Hepatocyte (in vitro differentiated cells): ENCODE measurements at regions not wholly inside any gene's neighbourhood (a gene's known extent, or its start where the extent isn't known, plus 50 kb on each side); places are given as distances from the start of the nearest gene placed in this dataset.
"Not testable (repeated sequence)": the region's sequence is repeated elsewhere in the genome, so short reads cannot be mapped to it uniquely, and the experiment has no call there.

Experiments used
- DNase-seq: peaks from one replicate; pipeline ENCODE4 v3.0.0-alpha.2; 2016; ENCODE audit warnings: low spot score
- H2AFZ ChIP-seq: fragments of 200-600 bp; sonication (generic); 2 replicates; pipeline ENCODE4 v1.6.0; 2016; ENCODE audit warnings: antibody characterized with exemption, mild to moderate bottlenecking
- H3K27ac ChIP-seq: fragments of 200-600 bp; sonication (generic); 2 replicates; pipeline ENCODE4 v1.5.1; 2016; ENCODE audit warnings: mild to moderate bottlenecking
- H3K27me3 ChIP-seq: fragments of 200-600 bp; sonication (generic); 2 replicates; pipeline ENCODE4 v1.6.1; 2016
- H3K36me3 ChIP-seq: fragments of 200-600 bp; sonication (generic); replicated peaks from 2 replicates; pipeline ENCODE4 v1.5.1; 2016; ENCODE audit warnings: low read depth; ENCODE audit not compliant: insufficient read depth
- H3K4me1 ChIP-seq: fragments of 200-600 bp; sonication (generic); 2 replicates; pipeline ENCODE4 v1.5.1; 2016; ENCODE audit warnings: mild to moderate bottlenecking, moderate library complexity; ENCODE audit not compliant: insufficient read depth
- H3K4me2 ChIP-seq: fragments of 200-600 bp; sonication (generic); 2 replicates; pipeline ENCODE4 v1.6.0; 2016
- H3K4me3 ChIP-seq: fragments of 200-600 bp; sonication (generic); 2 replicates; pipeline ENCODE4 v1.5.1; 2016; ENCODE audit warnings: mild to moderate bottlenecking
- H3K79me2 ChIP-seq: fragments of 200-600 bp; sonication (generic); 2 replicates; pipeline ENCODE4 v1.6.0; 2017; ENCODE audit warnings: mild to moderate bottlenecking
- H3K9me2 ChIP-seq: fragments of 200-600 bp; sonication (generic); replicated peaks from 2 replicates; pipeline ENCODE4 v1.6.0; 2017; ENCODE audit warnings: mild to moderate bottlenecking; ENCODE audit not compliant: insufficient read depth
- H3K9me3 ChIP-seq: fragments of 200-600 bp; sonication (generic); 2 replicates; pipeline ENCODE4 v1.5.1; 2016; ENCODE audit warnings: low read depth, mild to moderate bottlenecking
- H4K20me1 ChIP-seq: fragments of 200-600 bp; sonication (generic); 2 replicates; pipeline ENCODE4 v1.6.0; 2016; ENCODE audit warnings: mild to moderate bottlenecking; ENCODE audit not compliant: insufficient read depth, poor library complexity, severe bottlenecking
- WGBS: methylation state at CpG from one replicate; pipeline ENCODE4 v1.1.6; 2016; ENCODE audit warnings: low lambda C conversion rate; ENCODE audit errors: missing lambda C conversion rate; 5-methylcytosine and 5-hydroxymethylcytosine counted together

DNA sequence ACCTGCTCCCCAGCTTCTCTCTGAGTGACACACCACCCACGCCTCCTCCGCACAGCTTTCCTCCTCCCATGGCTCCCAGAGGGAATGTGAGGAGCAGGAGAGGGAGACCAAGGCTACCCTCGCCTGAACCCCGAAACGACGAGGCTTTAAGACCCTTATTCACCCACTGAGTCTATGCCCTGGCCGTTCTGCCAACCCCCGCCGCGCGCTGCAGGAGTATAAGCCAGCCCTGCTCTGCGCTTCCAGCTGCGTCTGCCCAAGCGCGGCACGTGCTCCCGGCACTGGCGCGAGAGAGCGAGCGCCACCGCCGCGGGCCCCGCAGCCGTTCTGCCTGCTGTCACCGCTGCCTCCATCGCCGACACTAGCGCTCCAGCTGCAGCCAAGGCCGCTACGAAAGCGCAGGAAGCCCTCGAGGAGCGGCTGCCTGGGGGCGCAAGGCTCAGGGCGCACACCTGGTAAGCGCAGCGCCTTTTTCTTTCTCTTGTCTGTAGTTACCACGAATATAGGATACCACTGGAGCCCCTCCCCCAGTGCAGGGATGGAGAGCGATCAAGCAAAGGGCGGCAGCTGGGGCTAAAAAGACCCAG is 350.0 kb upstream of the FOLH1 start:
- not testable (repeated sequence) for H4K20me1 ChIP-seq
- WGBS: 90% methylated on average over 33 of the region's 42 CpGs

DNA sequence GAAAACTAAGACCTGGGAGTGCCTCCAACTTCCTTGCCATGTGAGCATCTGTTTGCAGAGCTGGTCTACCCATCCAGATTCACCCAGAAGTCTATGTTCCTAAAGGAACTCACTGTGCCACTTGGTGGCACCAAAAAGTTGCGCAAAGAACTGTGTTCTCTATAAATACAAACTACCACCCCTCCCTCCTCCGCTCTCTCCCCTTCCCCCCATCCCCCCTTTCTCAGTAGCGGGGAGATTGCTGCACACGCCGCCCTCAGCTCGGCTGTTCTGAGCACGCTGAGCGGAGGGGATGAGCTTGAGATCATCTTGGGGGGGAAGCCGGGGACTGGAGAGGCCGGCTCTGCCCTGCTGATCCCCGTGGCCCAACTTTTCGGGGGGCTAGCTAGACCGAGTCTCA is 352.2 kb upstream of the FOLH1 start:
- not testable (repeated sequence) for H3K4me3 ChIP-seq

More for the DNA sequence above, 350.0 kb upstream of the FOLH1 start:
- not testable (repeated sequence) for H3K27me3 ChIP-seq, H2AFZ ChIP-seq, DNase-seq, H3K79me2 ChIP-seq, H3K36me3 ChIP-seq, H3K9me2 ChIP-seq, H3K4me2 ChIP-seq, H3K4me1 ChIP-seq, H3K27ac ChIP-seq, H3K9me3 ChIP-seq, H3K4me3 ChIP-seq

DNA sequence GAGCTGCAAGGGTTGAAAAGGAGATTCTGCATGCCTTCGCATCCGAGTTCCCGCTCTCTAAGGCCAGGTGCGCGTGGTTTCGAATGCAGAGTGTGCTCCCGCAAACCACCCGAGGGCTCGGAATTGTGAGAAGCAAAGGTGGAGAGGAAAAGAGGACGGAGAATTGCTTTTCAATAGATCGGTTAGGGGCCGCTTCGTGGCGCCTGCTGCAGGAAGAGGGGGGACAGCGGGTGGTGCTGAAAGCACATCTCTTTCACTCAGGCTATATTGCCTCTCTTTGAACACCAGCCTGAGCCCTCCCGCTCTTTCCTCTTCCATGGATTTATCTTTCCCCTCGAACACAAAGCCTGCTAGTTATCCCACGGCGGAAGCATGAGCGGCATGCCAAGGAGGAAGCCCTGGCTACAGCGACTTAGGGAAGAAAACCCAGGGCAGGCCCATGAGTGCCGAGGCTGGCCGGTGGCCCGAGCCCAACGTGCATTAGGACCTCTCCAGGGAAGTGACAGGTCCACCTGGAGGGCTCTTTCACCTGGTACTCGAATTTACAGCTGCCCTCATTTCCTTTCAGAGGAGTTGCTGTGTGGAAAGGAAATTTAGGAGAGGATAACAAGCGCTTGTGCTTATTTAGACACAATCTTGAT is 353.0 kb upstream of the FOLH1 start:
- not testable (repeated sequence) for H3K27ac ChIP-seq, H3K9me2 ChIP-seq, H4K20me1 ChIP-seq, DNase-seq, H3K4me2 ChIP-seq, H3K36me3 ChIP-seq, H2AFZ ChIP-seq, H3K79me2 ChIP-seq, H3K4me1 ChIP-seq, H3K9me3 ChIP-seq, H3K4me3 ChIP-seq, H3K27me3 ChIP-seq
- 83% methylated on average over 25 of the region's 27 CpGs for WGBS

More for the DNA sequence above, 352.2 kb upstream of the FOLH1 start:
- not testable (repeated sequence) for H2AFZ ChIP-seq, H3K27me3 ChIP-seq, H4K20me1 ChIP-seq, H3K27ac ChIP-seq, DNase-seq, H3K9me2 ChIP-seq, H3K9me3 ChIP-seq, H3K4me1 ChIP-seq, H3K4me2 ChIP-seq, H3K36me3 ChIP-seq, H3K79me2 ChIP-seq
- 91% methylated on average over 11 of the region's 13 CpGs for WGBS

DNA sequence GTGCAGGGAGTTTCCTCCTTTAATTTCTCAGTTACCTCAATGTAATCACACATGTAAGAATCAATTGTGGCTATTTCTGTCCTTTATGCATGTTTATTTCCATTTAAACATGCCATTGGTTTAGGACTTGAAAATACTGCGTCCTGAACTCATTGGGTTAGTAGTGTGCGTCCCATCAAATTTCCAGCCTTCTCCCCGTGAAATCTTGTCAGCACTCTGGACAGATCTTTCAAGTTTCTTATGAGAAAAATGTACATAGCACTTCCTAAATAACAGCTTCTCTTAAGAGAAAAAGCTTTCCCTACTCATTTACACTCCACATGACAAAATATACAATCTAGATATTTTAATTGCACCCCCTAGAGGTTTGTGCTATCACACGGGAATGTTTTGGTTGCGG is 353.9 kb upstream of the FOLH1 start:
- not testable (repeated sequence) for DNase-seq, H3K9me3 ChIP-seq, H3K27me3 ChIP-seq, H3K9me2 ChIP-seq, H3K4me3 ChIP-seq, H3K4me1 ChIP-seq, H3K36me3 ChIP-seq, H3K27ac ChIP-seq, H3K79me2 ChIP-seq, H2AFZ ChIP-seq, H4K20me1 ChIP-seq, H3K4me2 ChIP-seq
- whole genome bisulfite sequencing: 70% methylated on average over 5 of the region's 5 CpGs

DNA sequence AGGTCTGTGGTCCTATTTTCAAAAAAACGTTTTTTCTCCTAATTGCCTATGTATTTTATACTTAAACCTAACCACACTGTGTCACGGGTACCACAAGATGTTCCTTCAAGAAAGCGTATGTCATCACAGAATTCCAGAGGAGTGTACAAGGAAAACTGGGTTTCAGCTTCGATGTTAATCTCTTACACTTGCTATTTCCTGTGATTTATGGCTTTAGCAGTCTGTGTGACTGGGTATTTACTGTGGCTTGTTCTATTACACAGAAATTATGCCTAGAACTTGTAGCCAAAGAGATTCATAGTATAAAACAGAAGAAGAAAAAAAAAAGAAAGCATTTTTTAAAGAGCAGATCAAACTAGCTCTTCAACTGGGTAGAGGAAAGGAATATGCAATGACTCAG is 371.1 kb upstream of the FOLH1 start:
- not testable (repeated sequence) for H3K9me2 ChIP-seq, H4K20me1 ChIP-seq, H3K27me3 ChIP-seq, H3K9me3 ChIP-seq, H3K36me3 ChIP-seq, H2AFZ ChIP-seq, H3K4me1 ChIP-seq, H3K4me3 ChIP-seq, DNase-seq, H3K27ac ChIP-seq, H3K4me2 ChIP-seq, H3K79me2 ChIP-seq
- WGBS: 55% methylated on average over 4 of the region's 4 CpGs

DNA sequence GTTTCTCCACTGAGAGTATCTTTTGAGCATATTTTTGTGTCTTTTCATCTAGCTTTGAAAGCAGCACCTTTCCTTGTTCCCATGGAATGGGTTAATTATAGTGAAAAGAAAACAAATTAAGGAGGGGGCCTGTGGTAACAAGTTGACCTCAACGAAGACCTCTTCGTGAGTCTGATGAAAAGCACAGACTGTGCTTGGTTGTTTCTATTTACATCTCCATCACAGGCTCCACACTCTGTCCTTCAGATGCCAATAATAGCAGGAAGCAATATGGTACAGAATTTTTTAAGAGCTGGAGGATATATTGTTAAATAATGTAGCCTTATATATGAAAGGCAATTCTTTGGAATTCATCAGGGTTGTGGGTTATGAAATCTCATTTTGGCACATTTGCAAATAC is 366.7 kb upstream of the OR4C13 start:
- H3K9me3 ChIP-seq, H3K4me3 ChIP-seq, H3K79me2 ChIP-seq, H2AFZ ChIP-seq, H3K36me3 ChIP-seq, H4K20me1 ChIP-seq, H3K9me2 ChIP-seq, H3K4me1 ChIP-seq, DNase-seq, H3K27ac ChIP-seq, H3K4me2 ChIP-seq, H3K27me3 ChIP-seq: not testable (repeated sequence)
- whole genome bisulfite sequencing: 28% methylated on average over 2 of the region's 2 CpGs

DNA sequence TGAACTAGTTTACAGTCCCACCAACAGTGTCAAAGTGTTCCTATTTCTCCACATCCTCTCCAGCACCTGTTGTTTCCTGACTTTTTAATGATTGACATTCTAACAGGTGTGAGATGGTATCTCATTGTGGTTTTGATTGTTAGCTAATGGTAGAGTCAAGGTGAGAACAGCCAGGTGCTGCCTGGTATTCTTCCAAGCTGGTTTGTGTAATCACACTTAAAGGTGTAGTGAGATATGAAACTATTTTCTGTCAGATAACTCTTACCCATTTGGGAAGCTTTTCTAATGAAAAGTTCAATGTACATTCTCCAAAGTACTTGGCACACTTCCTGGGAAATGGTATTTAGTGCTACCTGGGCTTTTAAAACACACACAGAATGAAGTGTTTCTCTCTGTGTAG is 343.3 kb upstream of the OR4C13 start:
- H3K4me3 ChIP-seq, H3K4me1 ChIP-seq, H3K27me3 ChIP-seq, H2AFZ ChIP-seq, H3K27ac ChIP-seq, H3K4me2 ChIP-seq, H3K36me3 ChIP-seq, H3K79me2 ChIP-seq, H3K9me3 ChIP-seq, DNase-seq, H3K9me2 ChIP-seq, H4K20me1 ChIP-seq: not testable (repeated sequence)

DNA sequence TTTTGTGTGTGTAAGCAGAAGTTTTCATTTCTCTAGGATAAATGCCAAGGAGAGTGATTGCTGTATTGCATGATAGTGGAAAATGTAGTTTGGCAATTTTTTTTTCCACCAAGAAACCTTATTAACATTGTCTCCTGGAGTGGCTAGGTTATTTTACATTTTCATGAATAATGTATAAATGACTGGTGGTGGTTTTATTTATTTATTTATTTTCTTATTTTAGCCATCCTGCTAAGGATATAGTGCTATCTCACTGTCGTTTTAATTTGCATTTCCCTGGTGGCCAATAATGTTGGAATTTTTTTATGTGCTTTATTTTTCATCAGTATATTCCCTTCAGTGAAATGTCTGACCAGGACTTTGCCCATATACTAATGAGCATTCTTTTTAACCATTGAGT is 328.3 kb upstream of the OR4C13 start:
- not testable (repeated sequence) for H3K36me3 ChIP-seq, H3K27me3 ChIP-seq, H3K27ac ChIP-seq, DNase-seq, H3K9me2 ChIP-seq, H3K4me2 ChIP-seq, H3K79me2 ChIP-seq, H2AFZ ChIP-seq, H3K9me3 ChIP-seq, H4K20me1 ChIP-seq, H3K4me3 ChIP-seq, H3K4me1 ChIP-seq
- WGBS: 0% methylated on average over 1 of the region's 1 CpG

DNA sequence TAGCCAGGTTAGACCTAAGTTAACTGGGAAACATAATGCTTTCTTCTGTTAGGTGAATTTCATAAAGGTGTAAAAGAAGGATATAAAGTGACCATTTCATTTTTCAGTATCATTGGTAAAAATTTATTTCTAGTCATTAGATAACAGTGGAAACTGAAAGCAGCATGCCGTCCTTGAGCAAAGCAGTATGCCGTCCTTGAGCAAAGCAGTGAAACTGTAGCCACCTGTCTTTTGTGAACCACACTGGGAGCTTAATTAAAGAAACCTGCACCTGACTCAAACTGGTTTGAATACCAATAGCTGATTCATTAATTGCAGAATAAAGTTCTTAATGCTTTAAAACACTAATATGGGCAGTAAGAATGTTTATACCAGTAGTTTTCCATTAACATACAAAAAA is 281.5 kb upstream of the OR4C13 start:
- H3K4me3 ChIP-seq, H2AFZ ChIP-seq, H3K79me2 ChIP-seq, DNase-seq, H3K9me2 ChIP-seq, H4K20me1 ChIP-seq, H3K27ac ChIP-seq, H3K36me3 ChIP-seq, H3K4me1 ChIP-seq, H3K27me3 ChIP-seq, H3K4me2 ChIP-seq, H3K9me3 ChIP-seq: not testable (repeated sequence)
- 78% methylated on average over 2 of the region's 2 CpGs for WGBS
